ENCODE measurements at regions not wholly inside any gene's neighbourhood (a gene's known extent, or its start where the extent isn't known, plus 50 kb on each side); places are given as distances from the start of the nearest gene placed in this dataset.

DNA sequence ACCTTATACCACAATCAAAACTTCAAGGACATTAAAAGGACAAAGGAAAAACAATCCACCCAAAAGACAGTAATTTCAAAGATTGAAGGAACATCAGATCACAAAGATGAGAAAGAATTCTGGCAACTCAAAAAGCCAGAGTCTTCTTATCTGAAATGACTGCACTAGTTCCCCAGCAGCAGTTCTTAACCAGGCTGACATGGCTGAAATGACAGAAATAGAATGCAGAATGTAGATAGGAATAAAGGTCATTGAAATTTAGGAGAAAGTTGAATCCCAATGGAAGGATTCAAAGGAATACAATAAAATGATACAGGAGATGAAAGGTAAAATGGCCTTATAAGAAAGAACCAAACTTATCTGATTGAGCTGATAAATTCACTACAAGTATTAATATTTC is 231.4 kb downstream of the CD109 start:
- TF ChIP-seq, protein P1, sequence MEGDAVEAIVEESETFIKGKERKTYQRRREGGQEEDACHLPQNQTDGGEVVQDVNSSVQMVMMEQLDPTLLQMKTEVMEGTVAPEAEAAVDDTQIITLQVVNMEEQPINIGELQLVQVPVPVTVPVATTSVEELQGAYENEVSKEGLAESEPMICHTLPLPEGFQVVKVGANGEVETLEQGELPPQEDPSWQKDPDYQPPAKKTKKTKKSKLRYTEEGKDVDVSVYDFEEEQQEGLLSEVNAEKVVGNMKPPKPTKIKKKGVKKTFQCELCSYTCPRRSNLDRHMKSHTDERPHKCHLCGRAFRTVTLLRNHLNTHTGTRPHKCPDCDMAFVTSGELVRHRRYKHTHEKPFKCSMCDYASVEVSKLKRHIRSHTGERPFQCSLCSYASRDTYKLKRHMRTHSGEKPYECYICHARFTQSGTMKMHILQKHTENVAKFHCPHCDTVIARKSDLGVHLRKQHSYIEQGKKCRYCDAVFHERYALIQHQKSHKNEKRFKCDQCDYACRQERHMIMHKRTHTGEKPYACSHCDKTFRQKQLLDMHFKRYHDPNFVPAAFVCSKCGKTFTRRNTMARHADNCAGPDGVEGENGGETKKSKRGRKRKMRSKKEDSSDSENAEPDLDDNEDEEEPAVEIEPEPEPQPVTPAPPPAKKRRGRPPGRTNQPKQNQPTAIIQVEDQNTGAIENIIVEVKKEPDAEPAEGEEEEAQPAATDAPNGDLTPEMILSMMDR (IDR thresholded peaks at IDR 0.05; ENCODE audit: insufficient read depth, low read depth, low read length) = no peak
- no peak for TF ChIP-seq EZH2 (IDR thresholded peaks at IDR 0.05; ENCODE audit: insufficient read depth, low read length)

Data from astrocyte (in vitro differentiated cells and primary cell).